Activated CD4-positive, CD25-positive, alpha-beta regulatory T cell treated with anti-CD3 and anti-CD28 coated beads, Interleukin-2, amount 50 U/mL, for 72 hours (primary cell): ENCODE measurements at regions not wholly inside any gene's neighbourhood (a gene's known extent, or its start where the extent isn't known, plus 50 kb on each side); places are given as distances from the start of the nearest gene placed in this dataset.

ENCODE experiments used
- DNase-seq: peaks from one replicate; pipeline ENCODE4 v3.0.0; 2021

DNA sequence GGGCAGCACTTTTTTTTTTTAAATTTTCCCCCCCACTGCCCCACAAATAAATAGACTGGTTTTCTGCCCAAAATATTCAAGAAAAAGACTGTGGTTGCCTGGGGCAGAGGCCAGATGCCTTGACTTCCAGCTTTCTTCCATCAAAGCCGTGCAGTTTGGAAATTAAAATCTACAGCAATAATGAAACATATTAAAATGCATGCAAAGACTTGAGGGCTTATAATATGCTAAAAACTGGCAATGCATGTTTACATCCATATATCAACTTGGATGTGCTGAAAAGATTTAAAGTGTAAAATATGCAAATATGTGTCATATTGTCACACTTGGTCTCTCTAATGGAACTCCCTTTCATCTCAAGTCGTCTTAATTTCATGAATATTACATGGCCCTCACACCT lies 2036.2 kb upstream of the PIK3C3 start:
- DNase-seq: no peak

DNA sequence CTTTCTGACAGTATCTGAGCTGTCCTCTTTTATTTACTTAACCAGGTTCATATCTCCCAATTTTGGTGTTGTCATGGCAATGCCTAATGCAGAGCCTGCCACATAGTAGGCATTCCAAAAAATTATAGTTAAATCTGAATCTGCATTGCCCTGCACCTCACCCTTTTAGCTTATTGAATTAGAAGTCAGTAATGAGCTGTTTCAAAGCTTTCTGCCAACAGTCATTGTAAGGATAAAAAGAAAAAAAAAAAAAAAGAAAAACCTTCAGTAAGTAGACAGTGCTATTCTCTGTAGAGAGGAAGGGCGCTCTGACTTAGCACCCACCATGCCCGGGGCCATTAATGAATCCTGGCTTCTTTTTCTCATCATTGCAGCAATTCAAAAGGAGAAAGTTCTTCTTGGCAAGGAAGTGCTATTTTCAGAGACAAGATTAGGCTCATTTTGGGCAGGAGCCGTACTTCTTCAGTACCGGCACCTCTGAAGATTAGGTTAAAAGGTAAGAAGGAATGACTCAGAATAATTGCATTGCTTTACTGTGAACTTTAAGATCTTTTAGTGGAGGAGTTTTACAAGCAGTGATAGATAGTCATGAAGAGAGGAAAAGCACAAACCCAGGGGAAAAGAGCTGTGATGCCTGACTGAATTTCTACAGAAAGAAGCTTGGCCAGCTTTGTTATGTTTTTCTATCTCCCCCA lies 2041.2 kb upstream of the PIK3C3 start:
- DNase-seq: no peak

DNA sequence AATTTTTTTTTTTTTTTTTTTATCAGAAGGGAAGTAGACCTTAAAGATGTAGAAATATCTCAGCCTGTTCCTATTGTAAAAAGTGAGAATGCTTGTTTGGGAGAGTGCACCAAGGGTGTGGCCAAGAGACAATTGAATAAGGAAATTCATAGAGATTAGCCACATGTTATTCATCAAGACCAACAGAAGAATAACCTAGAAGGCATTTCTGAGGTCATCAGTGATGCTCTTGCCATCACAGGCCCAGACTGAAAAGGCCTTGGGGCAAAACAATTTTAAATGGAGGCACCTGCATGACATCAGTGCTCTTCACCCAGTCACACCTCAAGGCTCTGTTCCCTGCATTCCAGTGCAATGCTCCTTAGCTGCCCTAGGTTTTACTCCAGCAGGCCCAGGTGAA lies 2043.3 kb upstream of the PIK3C3 start:
- DNase-seq: no peak

DNA sequence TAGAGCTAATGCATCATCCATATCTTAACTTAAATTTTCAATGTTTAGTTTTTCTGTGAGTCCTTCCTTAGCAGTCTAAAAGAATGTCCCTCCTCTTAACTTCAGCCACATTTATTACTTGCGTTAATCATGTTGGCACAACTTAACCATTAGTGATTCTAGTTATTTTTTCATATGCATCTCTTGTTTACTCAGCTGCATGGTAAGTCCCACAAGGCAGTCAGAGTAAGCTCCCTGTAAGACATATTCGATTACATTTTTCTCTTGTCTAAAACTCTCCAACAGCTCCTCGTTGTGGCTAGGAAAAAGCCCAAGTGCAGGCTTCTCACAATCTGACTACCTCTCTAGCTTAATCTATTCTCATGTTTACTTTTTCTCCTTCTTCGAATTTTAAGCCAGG lies 2045.3 kb upstream of the PIK3C3 start:
- DNase-seq: no peak

- DNase-seq: no peak
These were observed 2068.9 kb upstream of the PIK3C3 start for GRCh38 chr18:39886136-39886535.

GRCh38 chr18:39872651-39873050 lies 2082.4 kb upstream of the PIK3C3 start:
- no peak for DNase-seq

DNA sequence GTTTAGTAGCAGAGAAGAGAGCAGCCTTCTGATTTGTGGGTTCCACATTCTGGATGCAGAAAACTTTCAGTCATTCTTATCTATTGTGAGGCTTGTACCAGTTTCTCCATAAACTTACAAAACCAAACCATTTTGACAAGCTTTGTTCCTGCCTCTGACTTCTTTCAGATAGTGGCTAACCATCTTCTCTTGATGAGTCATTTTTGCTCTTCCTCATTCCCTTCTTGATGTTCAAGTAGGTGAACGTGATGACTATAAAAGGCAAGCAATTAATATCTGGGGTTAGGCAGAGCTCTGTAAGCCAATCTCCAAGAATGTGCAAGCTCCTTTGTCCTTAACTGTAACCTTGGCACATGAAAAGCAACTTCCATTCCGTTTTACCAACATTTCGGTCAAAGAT lies 2083.1 kb upstream of the PIK3C3 start:
- DNase-seq: no peak

GRCh38 chr18:39870591-39870990 lies 2084.4 kb upstream of the PIK3C3 start:
- no peak for DNase-seq

- DNase-seq: no peak
These were observed 2091.1 kb upstream of the PIK3C3 start for GRCh38 chr18:39863916-39864315.

- no peak for DNase-seq
These were observed 2092.7 kb upstream of the PIK3C3 start for GRCh38 chr18:39862341-39862740.

- no peak for DNase-seq
These were observed 2100.7 kb upstream of the PIK3C3 start for GRCh38 chr18:39854291-39854690.

- DNase-seq: no peak
These were observed 2108.8 kb upstream of the PIK3C3 start for GRCh38 chr18:39846265-39846664.

- no peak for DNase-seq
These were observed 2109.4 kb upstream of the PIK3C3 start for GRCh38 chr18:39845631-39846030.

- DNase-seq: no peak
These were observed 2109.9 kb upstream of the PIK3C3 start for GRCh38 chr18:39845106-39845505.

DNA sequence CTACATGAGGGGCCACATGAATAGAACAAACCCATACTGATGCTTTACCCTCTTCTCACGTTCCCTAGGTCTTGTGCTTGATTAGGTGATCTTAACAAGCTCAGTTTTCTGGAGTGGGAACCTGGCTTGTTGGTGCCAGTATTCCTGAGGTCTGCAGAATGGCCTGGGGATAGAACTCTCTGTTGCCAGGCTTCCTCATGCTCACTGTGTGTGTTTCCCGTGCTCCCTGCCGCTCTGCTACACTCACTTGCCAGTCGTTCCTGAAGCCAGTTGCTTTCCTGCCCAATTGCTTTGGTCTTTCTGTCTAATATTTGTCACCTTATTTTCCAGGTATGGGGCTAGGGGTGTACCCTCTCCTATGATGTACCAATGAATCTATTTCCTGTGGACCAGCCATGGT lies 2111.5 kb upstream of the PIK3C3 start:
- no peak for DNase-seq

DNA sequence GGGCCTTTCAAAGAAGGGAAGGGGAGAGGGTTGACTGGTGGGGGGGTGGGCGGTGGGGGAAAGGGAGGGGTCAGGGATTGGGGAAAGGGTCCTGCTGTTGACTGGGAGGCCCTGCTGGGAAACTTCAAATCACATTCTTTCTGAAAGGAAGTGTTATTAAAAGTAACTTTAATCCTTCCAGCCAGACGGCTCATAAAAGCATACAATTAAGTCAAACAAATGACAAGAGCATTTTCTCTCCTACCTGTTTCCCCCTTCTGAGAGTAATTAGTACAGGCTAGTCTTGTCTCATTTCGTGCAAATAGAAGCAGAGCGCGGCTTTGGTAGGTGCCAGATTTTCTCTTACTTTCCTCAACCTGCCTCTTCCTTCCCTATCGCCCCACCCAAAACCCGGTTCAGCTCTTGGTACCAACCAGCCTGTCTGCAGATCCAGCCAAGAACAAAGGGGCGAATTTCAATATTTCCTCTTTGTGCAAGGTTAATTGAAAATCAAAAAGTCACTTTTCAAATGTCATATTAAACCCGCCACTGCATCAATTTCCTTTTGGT lies 2112.6 kb upstream of the PIK3C3 start:
- no peak for DNase-seq

DNA sequence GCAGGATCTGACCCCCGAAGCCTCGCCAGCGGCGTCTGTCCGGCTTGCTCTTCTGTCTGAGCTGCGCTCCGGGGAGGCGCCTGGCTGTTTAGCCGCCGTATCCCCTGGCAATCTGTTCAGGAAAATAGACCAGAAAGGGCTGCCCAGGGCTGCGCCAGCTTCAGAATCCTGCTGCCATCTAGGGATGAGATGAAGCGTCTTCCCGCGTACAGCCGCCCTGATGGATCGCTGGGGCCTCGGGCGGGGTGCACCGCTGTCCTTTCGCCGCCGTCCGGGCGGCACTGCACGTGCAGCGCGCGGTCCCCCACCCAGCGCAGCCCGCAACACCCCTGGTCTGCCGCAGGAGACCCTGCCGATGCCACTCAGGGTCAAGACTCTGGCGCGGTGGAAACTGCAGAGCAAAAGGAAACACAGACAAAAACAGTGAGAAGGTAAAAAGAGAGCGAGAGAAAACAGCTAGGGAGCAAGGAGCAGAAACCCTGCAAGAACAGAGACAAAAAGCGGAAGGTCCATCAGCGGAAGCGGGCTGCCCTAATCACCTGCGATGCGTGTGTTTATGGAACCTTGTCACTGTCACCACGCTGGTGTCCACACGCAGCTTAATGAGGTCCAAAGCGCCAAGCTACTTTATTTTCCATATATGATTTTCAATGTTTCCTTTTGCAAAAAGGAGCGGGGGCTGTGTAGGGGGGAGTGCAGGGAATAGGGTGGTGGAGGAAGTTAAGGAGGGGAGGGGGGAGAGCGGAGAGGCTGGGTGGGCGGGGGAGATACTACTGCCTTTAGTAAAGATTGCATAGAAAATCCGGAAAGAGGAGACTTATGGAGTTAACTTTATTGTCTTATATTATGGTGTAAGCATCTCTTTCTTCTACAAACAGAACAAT lies 2113.3 kb upstream of the PIK3C3 start:
- no peak for DNase-seq

GRCh38 chr18:39840856-39841481 lies 2114.1 kb upstream of the PIK3C3 start:
- no peak for DNase-seq

- no peak for DNase-seq
These were observed 2114.6 kb upstream of the PIK3C3 start for GRCh38 chr18:39840406-39840805.

DNA sequence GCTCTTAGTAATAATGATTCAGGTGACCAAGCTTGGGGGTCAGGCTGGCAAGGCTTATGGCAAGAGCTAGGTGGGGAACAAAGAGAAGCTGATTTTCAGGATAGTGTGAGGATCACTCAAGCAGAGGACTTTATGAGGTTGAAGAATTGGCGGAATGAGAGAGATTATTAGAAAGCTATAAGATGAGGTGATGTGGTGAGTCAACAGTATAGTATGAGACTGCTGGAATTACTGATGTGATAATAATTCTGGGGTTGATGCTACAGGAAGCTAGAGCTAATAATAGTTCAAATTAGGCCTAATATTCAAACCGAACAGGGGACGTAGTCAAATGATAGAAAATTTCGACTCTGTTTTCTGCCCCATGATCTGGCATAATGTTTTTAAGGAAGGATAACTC lies 2115.3 kb upstream of the PIK3C3 start:
- DNase-seq: no peak

DNA sequence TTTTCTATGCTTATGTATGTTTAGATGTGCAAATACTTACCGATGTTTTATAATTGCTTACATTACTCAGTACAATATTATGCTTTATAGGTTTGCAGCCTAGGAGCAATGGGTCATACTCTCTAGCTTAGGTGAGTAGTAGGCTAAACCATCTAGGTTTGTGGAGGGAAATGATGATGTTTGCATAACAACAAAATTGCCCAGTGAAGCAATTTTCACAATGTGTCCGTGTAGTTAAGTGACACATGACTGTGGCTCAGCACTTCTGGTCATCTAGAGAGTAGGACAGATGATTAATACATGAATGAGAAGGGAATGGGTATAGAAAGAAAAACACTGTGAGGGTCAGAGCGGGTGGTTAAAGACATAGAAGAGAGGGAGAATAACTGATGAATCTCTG lies 2116.2 kb upstream of the PIK3C3 start:
- DNase-seq: no peak

DNA sequence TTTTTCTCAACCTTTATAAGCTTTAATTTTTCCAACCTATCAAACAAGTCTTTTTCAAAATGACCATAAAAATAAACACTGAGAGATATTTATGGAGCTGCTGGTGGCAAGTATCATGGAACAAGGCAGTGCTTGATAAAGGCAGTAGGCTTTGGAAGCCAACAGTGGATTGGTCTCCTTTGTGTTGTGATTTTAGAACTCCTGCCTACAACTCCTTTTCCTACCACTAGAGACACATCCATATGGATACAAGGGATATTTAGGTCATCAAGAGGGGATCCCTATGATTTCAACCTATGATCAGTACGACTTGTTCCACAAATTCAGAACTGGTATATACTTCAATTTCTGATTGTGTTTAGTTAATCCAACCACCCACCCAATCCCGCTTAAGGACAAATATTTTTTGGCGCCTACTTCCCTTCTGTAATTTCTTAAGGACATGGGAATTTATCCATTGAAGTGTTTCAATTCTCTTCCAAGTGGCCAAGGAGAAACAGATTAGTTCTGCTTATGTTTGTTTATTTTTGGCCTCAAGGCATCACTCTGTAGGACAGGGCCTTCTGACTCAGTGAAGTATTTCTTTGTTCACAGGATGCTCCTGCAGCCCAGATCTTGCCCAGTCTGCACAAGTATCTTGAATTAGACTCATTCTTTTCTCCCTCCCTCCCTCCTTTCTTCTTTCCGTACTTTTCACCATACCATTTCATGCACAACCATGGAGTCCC lies 2119.6 kb upstream of the PIK3C3 start:
- DNase-seq: no peak

- DNase-seq: no peak
These were observed 2120.4 kb upstream of the PIK3C3 start for GRCh38 chr18:39834636-39835035.
